ENCODE measurements at regions not wholly inside any gene's neighbourhood (a gene's known extent, or its start where the extent isn't known, plus 50 kb on each side); places are given as distances from the start of the nearest gene placed in this dataset.

DNA sequence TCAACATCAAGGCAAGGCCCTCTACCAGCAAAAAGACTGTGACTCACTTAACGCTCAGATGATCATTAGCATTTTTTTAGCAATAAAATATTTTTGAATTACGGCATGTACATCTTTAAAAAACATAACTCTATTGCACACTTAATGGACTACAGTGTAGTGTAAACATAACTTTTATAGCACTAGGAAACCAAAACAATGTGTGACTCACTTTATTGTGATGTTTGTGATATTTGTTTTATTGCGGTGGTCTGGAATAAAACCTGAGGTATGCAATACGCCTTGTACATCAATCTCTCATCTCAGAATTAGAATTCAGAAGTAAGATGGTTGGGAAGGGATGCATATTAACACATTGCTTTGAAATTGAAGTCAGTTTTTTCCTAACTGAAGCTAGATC lies 106.9 kb upstream of the PTCH1 start:
- TF ChIP-seq CTCF (IDR thresholded peaks at IDR 0.05; ENCODE audit: poor library complexity) (no peak), EZH2phosphoT487 (IDR thresholded peaks at IDR 0.05; ENCODE audit: low read depth, severe bottlenecking, unreplicated experiment) (no peak), EZH2 (IDR thresholded peaks at IDR 0.05; ENCODE audit: borderline replicate concordance) (no peak)
